ENCODE measurements at regions not wholly inside any gene's neighbourhood (a gene's known extent, or its start where the extent isn't known, plus 50 kb on each side); places are given as distances from the start of the nearest gene placed in this dataset.

- TF ChIP-seq POLR2A (IDR thresholded peaks at IDR 0.05; ENCODE audit: control extremely low read depth in 1 of 2, low read depth in 2 of 2, low read length in 2 of 2) = no peak
- no peak for TF ChIP-seq EP300 (IDR thresholded peaks at IDR 0.05; ENCODE audit: borderline replicate concordance in 1 of 2, low read depth in 2 of 2, low read length in 2 of 2)
Measured at GRCh38 chr2:234673961-234674759, 177.3 kb upstream of the ARL4C start.
